Stimulated activated CD8-positive, alpha-beta memory T cell treated with anti-CD3 and anti-CD28 coated beads, Interleukin-12 subunit alpha, Interleukin-12 subunit beta, amount 100 ng/mL, for 1 hour (primary cell): ENCODE measurements at regions not wholly inside any gene's neighbourhood (a gene's known extent, or its start where the extent isn't known, plus 50 kb on each side); places are given as distances from the start of the nearest gene placed in this dataset.
"Not testable (repeated sequence)": the region's sequence is repeated elsewhere in the genome, so short reads cannot be mapped to it uniquely, and the experiment has no call there.

Experiments
- DNase-seq: peaks from one replicate; pipeline ENCODE4 v3.0.0-alpha.2; 2020; ENCODE audit warnings: low read depth

GRCh38 chr1:25171013-25171412, 61.3 kb downstream of the SYF2 start:
- not testable (repeated sequence) for DNase-seq

DNA sequence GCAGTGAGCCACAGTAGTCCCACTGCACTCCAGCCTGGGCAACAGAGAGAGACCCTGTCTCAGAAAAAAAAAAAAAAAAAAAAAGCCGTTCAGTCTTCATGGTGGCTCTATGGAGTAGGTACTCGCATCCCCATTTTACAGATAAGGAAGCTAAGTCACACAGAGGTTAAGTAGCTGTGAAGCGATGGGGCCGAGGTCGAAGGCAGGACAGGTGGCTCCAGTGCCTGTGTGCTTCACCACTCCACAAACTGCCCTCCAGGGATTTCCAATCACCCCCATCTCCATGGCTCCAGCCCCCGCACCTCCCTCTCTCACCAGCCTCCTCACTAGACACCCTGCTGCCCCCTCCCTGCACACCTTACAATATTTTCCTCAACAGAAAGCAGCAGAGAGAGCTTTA, 61.9 kb downstream of the SYF2 start:
- DNase-seq, result no peak

DNA sequence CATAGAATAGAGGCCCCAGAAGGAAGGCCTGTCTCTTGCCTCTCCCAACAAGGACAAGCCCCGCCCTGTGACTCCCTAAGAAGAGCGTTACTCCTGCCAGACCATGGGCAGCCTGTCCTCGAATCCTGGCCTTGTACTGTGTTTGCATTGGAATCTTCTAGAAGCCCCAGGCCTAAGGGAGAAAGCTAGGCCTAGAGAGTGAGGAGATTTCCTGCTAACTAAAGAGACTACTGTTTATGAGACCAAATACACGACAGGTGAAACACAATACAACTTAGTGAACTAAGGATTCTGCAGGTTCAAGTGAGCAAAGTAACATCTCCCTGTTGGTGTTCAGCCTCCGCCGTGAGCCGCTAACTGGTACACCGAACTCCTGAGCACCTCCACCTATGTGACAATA, 62.7 kb downstream of the SYF2 start:
- no peak for DNase-seq

DNA sequence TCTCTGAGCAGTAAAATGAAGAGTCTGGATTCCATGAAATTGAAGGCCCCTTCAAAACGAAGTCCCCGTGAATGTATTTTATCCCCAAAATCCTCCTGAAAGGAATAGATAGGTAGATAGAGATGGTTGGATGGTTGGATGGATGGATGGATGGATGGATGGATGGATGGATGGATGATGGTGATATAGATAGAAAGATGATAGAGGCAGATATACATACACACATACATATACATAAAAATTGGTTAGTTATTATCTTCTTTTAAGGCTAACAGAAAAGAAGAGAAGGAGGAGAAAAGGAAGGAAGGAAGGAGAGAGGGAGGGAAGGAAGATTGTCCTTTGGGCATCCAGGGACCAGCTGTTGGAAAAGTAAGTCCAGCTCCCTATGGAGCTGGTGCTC, 63.1 kb downstream of the SYF2 start:
- DNase-seq, result no peak

- no peak for DNase-seq
These were observed 63.9 kb downstream of the SYF2 start for GRCh38 chr1:25168193-25169071.

GRCh38 chr1:25167269-25168192, 64.8 kb downstream of the SYF2 start:
- no peak for DNase-seq

DNA sequence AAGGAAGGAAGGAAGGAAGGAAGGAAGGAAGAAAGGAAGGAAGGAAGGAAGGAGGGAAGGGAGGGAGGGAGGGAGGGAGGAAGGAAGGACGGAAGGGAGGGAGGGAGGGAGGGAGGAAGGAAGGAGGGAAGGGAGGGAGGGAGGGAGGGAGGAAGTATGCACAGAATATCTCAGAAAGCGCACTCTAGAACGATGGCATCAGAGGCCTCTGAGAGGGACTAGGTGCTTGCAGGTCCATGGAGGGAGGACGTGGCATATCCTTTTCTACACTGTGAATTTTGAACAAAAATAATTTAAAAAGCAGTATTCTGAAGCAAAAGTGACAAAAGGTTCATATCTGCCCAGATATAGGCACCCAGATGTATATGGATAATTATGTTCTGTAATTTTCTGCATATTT, 65.5 kb downstream of the SYF2 start:
- DNase-seq, result no peak

DNA sequence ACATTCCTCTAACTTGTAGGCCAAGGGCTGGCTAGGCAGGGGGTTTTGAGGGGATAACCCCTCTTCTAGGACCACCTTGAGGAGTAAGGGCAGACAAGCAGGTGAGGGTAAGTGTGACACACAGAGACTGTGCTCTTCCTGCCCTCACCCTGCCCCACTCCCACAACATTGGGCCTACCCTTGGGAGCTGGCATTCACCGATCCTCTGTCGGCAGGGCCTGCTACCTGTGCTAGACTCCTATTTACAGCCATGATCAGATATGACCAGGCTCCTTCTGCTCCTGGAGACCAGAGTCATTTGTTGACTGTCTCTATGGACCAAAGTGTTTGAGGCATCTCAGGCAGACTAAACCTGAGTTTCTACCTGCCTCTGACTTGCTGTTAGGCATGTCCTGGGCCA, 68.3 kb downstream of the SYF2 start:
- DNase-seq, result no peak

DNA sequence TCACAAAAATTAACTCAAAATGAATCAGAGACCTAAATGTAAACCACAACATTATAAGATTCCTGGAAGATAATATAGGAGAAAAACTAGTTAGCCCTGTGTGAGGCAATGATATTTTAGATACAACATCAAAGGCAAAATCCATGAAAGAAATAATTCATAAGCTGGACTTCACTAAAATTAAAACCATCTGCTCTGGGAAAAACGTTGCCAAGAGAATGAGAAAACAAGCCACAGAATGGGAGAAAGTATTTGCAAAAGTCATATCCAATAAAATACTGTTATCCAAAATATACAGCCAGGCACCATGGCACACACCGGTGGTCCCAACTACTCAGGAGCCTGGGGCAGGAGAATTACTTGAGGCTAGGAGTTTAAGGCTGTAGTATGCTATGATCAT, 70.3 kb downstream of the SYF2 start:
- no peak for DNase-seq

GRCh38 chr1:25157846-25158245, 74.5 kb downstream of the SYF2 start:
- DNase-seq, result no peak

GRCh38 chr1:25150985-25151495, 81.3 kb downstream of the SYF2 start:
- no peak for DNase-seq

DNA sequence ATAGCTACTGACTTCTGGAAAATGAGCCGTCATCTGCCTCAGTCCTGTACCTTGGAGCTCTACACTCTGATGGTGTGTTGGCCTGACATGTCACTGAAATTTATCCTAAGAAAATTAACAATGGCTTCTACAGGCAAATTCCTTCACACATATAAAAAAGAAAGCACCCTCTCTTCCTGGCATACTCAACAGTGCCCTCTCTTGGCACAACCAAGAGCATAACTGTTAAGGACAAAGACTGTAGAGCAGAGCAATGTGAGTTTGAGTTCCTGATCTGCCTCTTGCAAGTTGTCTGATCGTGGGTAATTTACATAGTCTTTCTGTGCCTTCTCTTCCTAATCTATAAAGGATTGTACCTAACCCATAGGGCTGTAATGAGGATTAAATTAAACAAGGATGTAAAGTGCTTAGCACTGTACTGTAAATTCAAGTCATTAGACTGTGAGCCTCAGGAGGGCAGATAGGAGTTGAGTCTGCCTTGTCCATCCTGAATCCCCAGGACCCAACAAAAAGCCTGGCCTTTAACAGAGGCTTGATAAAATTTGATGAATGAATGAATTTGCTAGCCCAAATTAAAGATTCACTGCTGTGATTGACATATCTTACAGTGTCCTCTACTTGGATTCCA, 83.5 kb downstream of the SYF2 start:
- peak; percentile 5 for DNase-seq

GRCh38 chr1:25146451-25146855, 85.8 kb downstream of the SYF2 start:
- DNase-seq, result no peak

DNA sequence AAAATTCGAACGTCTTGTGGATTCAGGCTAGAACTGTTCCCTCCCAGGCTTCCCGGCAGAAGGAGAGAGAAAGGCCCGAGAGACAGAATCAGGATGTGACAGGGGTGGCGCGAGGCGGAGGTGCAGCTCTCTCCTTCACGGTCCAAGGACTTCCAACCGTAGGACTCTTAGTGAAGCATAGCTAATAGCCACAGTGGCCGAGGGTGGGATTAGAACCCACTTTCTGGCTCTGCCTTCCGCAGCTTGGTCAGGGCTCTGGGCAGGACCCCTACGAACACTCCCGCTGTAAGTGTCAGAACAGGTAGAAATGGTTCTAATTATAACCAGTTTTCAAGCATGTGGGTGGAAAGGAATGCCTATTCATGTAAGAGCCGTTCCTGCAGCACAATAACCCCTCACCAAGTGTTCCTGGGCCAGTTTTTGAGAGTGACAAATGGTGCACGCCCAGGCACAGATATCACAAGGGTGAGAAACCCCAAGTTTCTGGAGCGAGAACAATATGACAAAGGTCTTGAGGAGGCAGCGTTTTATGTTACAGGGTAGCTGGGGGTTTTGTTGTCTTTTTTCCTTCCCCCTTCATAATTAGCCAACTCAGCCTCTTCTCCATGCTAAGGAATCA, 86.4 kb downstream of the SYF2 start:
- no peak for DNase-seq

GRCh38 chr1:25140073-25140797, 92.1 kb downstream of the SYF2 start:
- DNase-seq, result no peak

DNA sequence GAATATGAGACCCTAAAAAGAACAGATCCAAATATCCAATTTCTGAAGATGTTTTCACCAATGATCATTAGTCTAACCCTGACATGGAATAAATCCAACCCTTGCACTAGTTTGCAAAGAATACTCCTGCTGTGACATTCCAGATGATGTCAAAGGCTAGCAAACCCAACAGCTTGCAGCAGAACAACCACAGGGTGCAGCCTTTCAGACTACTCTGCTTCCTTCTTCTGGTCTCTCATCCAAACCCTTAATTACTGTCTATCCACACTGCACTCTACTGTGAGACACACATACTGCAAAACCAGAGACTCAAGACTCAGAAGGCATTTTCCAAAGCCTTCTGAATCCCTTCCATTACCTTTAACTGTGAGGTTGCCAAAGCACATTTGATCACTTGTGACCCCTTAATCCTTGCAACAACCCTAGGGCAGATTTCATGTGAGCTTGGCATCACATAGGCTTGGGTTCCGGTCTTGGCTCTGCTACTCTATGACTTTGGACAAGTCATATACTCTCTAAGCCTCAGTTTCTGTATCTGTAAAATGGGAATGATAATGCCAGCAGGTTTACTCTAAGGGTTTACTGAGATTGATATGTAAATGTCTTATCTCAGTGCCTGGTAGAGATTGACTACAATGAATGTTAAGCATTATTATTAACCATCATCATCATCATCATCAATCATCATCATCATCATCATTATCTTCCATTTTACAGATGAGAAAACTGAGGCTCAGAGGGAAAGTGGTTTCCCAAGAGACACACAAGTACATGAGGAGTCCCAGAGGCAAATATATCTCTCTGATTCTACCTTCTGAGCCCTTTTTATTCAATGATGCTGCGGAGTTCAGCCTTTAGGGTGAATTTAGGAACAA, 94.5 kb downstream of the SYF2 start:
- no peak for DNase-seq

- no peak for DNase-seq
These were observed 95.2 kb downstream of the SYF2 start for GRCh38 chr1:25137106-25137505.

GRCh38 chr1:25135909-25136308, 96.4 kb downstream of the SYF2 start:
- DNase-seq, result no peak

DNA sequence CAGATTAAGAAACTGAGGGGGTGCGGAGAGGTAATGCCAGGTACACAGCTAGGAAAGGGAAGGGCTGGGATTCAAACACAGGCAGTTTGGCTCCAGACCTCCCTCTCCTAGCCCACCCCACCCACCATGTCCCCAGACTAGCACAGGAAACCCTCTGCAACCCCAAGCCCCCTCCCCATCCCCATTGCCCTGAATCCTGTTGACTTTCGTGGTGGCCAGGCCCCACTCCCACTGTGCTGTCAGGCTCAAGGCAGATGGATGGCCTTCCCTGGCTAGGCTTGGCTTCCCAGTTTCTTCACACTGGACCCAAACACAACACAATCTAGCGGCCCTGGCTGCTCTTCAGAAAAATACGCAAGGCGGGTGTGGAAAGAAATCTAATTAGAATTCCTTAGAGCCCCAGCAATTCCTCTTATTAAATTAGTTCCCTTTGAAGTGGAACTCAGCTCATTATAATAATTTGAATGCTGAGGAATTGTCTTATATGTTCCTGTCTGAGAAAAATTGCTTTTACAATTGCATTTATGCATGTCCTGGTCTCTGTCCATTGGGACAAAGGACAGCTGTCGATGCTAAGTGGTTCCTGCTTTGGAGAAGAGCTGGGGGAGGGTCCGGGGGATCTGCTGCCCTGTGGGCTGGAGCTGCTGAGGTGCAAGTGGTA, 97.4 kb downstream of the SYF2 start:
- DNase-seq, result no peak

GRCh38 chr1:25134307-25134706, 98.0 kb downstream of the SYF2 start:
- no peak for DNase-seq
